Ammon's horn (tissue), 1 donor: ENCODE measurements at regions not wholly inside any gene's neighbourhood (a gene's known extent, or its start where the extent isn't known, plus 50 kb on each side); places are given as distances from the start of the nearest gene placed in this dataset.

ENCODE experiments used
- DNase-seq: peaks from one replicate; pipeline ENCODE4 v3.0.0-alpha.2; 2016; ENCODE audit warnings: low spot score

GRCh38 chr16:64240586-64240985, 881.3 kb downstream of the CDH11 start:
- no peak for DNase-seq

GRCh38 chr16:64238571-64238970, 883.3 kb downstream of the CDH11 start:
- no peak for DNase-seq

GRCh38 chr16:64236316-64236715, 885.5 kb downstream of the CDH11 start:
- no peak for DNase-seq

GRCh38 chr16:64234200-64234599, 887.7 kb downstream of the CDH11 start:
- DNase-seq = no peak

- no peak for DNase-seq
Observed at GRCh38 chr16:64225696-64226095, 896.2 kb downstream of the CDH11 start.

- no peak for DNase-seq
Observed at GRCh38 chr16:64225036-64225435, 896.8 kb downstream of the CDH11 start.

GRCh38 chr16:64217789-64218535, 903.9 kb downstream of the CDH11 start:
- no peak for DNase-seq

GRCh38 chr16:64215730-64216129, 906.1 kb downstream of the CDH11 start:
- no peak for DNase-seq

GRCh38 chr16:64211331-64211730, 910.5 kb downstream of the CDH11 start:
- DNase-seq = no peak

GRCh38 chr16:64206862-64207261, 915.0 kb downstream of the CDH11 start:
- no peak for DNase-seq

- no peak for DNase-seq
Observed at GRCh38 chr16:64203126-64203525, 918.7 kb downstream of the CDH11 start.

- DNase-seq = no peak
Observed at GRCh38 chr16:64202571-64202970, 919.3 kb downstream of the CDH11 start.

- DNase-seq = no peak
Observed at GRCh38 chr16:64196444-64196843, 925.4 kb downstream of the CDH11 start.

- no peak for DNase-seq
Observed at GRCh38 chr16:64185954-64186353, 935.9 kb downstream of the CDH11 start.

- no peak for DNase-seq
Observed at GRCh38 chr16:64184156-64184555, 937.7 kb downstream of the CDH11 start.

GRCh38 chr16:64182985-64183384, 938.9 kb downstream of the CDH11 start:
- no peak for DNase-seq

GRCh38 chr16:64181271-64181925, 940.5 kb downstream of the CDH11 start:
- DNase-seq = no peak

GRCh38 chr16:64180136-64180900, 941.5 kb downstream of the CDH11 start:
- DNase-seq = no peak

- DNase-seq = no peak
Observed at GRCh38 chr16:64174327-64174726, 947.5 kb downstream of the CDH11 start.

GRCh38 chr16:64172652-64173051, 949.2 kb downstream of the CDH11 start:
- DNase-seq = no peak

GRCh38 chr16:64172226-64172625, 949.6 kb downstream of the CDH11 start:
- DNase-seq = no peak

GRCh38 chr16:64171632-64172031, 950.2 kb downstream of the CDH11 start:
- no peak for DNase-seq

- no peak for DNase-seq
Observed at GRCh38 chr16:64168371-64168770, 953.5 kb downstream of the CDH11 start.
